ENCODE measurements at regions not wholly inside any gene's neighbourhood (a gene's known extent, or its start where the extent isn't known, plus 50 kb on each side); places are given as distances from the start of the nearest gene placed in this dataset.
A peak's percentile ranks its signal among the peaks of the same experiment; 100 is the strongest.

GRCh38 chr18:8947566-8947965 lies 154.9 kb upstream of the NDUFV2 start:
- Histone ChIP-seq H3K27ac (ENCODE audit: poor library complexity, severe bottlenecking) (peak overlapping the region; percentile 89), H3K27me3 (ENCODE audit: insufficient read depth, poor library complexity, severe bottlenecking) (no peaks in the 10 kb centered on the region), H3K4me3 (ENCODE audit: severe bottlenecking) (no peak overlapping the region), H3K36me3 (ENCODE audit: low read depth) (no peaks in the 10 kb centered on the region), H3K4me1 (ENCODE audit: insufficient read depth, poor library complexity, severe bottlenecking) (peaks cover 34% of the 10 kb centered on the region), H3K9me3 (ENCODE audit: severe bottlenecking) (no peaks in the 10 kb centered on the region)
- TF ChIP-seq CTCF (IDR thresholded peaks at IDR 0.05; ENCODE audit: poor library complexity, severe bottlenecking): no peak
- DNase-seq (ENCODE audit: low spot score) (no peak), ATAC-seq (ENCODE audit: low read depth) (no peak)

- ATAC-seq (ENCODE audit: low read depth) (no peak), DNase-seq (ENCODE audit: low spot score) (no peak)
- no peak for TF ChIP-seq CTCF (IDR thresholded peaks at IDR 0.05; ENCODE audit: poor library complexity, severe bottlenecking)
- no peak overlapping the region for H3K4me3 ChIP-seq (ENCODE audit: severe bottlenecking)
- peaks cover 34% of the 10 kb centered on the region for H3K4me1 ChIP-seq (ENCODE audit: insufficient read depth, poor library complexity, severe bottlenecking)
- peak overlapping the region; percentile 89 for H3K27ac ChIP-seq (ENCODE audit: poor library complexity, severe bottlenecking)
- H3K27me3 ChIP-seq (ENCODE audit: insufficient read depth, poor library complexity, severe bottlenecking): no peaks in the 10 kb centered on the region
- H3K9me3 ChIP-seq (ENCODE audit: severe bottlenecking): no peaks in the 10 kb centered on the region
- no peaks in the 10 kb centered on the region for H3K36me3 ChIP-seq (ENCODE audit: low read depth)
Observed at GRCh38 chr18:8948011-8948410, 154.5 kb upstream of the NDUFV2 start.

GRCh38 chr18:8948471-8949149 lies 153.9 kb upstream of the NDUFV2 start:
- H3K9me3 ChIP-seq (ENCODE audit: severe bottlenecking): no peaks in the 10 kb centered on the region
- no peak for TF ChIP-seq CTCF (IDR thresholded peaks at IDR 0.05; ENCODE audit: poor library complexity, severe bottlenecking)
- no peaks in the 10 kb centered on the region for H3K27me3 ChIP-seq (ENCODE audit: insufficient read depth, poor library complexity, severe bottlenecking)
- ATAC-seq (ENCODE audit: low read depth): peak; percentile 89
- H3K4me3 ChIP-seq (ENCODE audit: severe bottlenecking): no peak overlapping the region
- H3K36me3 ChIP-seq (ENCODE audit: low read depth): no peaks in the 10 kb centered on the region
- peak overlapping the region; percentile 89 for H3K27ac ChIP-seq (ENCODE audit: poor library complexity, severe bottlenecking)
- peaks cover 34% of the 10 kb centered on the region for H3K4me1 ChIP-seq (ENCODE audit: insufficient read depth, poor library complexity, severe bottlenecking)
- no peak for DNase-seq (ENCODE audit: low spot score)

- H3K27me3 ChIP-seq (ENCODE audit: insufficient read depth, poor library complexity, severe bottlenecking): no peaks in the 10 kb centered on the region
- no peaks in the 10 kb centered on the region for H3K36me3 ChIP-seq (ENCODE audit: low read depth)
- H3K4me1 ChIP-seq (ENCODE audit: insufficient read depth, poor library complexity, severe bottlenecking): peaks cover 30% of the 10 kb centered on the region
- H3K27ac ChIP-seq (ENCODE audit: poor library complexity, severe bottlenecking): peak overlapping the region; percentile 89
- no peaks in the 10 kb centered on the region for H3K9me3 ChIP-seq (ENCODE audit: severe bottlenecking)
- TF ChIP-seq CTCF (IDR thresholded peaks at IDR 0.05; ENCODE audit: poor library complexity, severe bottlenecking): no peak
- DNase-seq (ENCODE audit: low spot score) (no peak), ATAC-seq (ENCODE audit: low read depth) (peak; percentile 10; the same call in 2 of the 3 replicates)
- H3K4me3 ChIP-seq (ENCODE audit: severe bottlenecking): no peak overlapping the region
Observed at GRCh38 chr18:8949206-8949605, 153.3 kb upstream of the NDUFV2 start.

- H3K4me1 ChIP-seq (ENCODE audit: insufficient read depth, poor library complexity, severe bottlenecking): peaks cover 19% of the 10 kb centered on the region
- no peak overlapping the region for H3K4me3 ChIP-seq (ENCODE audit: severe bottlenecking)
- DNase-seq (ENCODE audit: low spot score): no peak
- no peaks in the 10 kb centered on the region for H3K36me3 ChIP-seq (ENCODE audit: low read depth)
- H3K27ac ChIP-seq (ENCODE audit: poor library complexity, severe bottlenecking): no peak overlapping the region
- H3K27me3 ChIP-seq (ENCODE audit: insufficient read depth, poor library complexity, severe bottlenecking): no peaks in the 10 kb centered on the region
- no peak for TF ChIP-seq CTCF (IDR thresholded peaks at IDR 0.05; ENCODE audit: poor library complexity, severe bottlenecking)
- no peak for ATAC-seq (ENCODE audit: low read depth)
- H3K9me3 ChIP-seq (ENCODE audit: severe bottlenecking): no peaks in the 10 kb centered on the region
Observed at GRCh38 chr18:8951491-8951890, 151.0 kb upstream of the NDUFV2 start.

Measured in RWPE2 (cell line).